HepG2 (cell line): ENCODE measurements at regions not wholly inside any gene's neighbourhood (a gene's known extent, or its start where the extent isn't known, plus 50 kb on each side); places are given as distances from the start of the nearest gene placed in this dataset.

Experiments
- ATAC-seq: fragments of 200-7000 bp; cut with Tn5 transposase; 3 replicates; pipeline ENCODE4 v1.9.1; 2020; ENCODE audit warnings: mild to moderate bottlenecking, moderate library complexity
- BruUV-seq: library from RNA; stranded (reverse); fragments of 400-500 nt; replicated peaks from 2 replicates; lab custom pipeline; 2021; lab: Mats Ljungman, UMichigan
- CTCF ChIA-PET: fragments of 300-600 bp; formaldehyde crosslinking; extraction: SDS; loops from one replicate; lab custom pipeline; 2021; ENCODE audit warnings: low total read pairs, inconsistent platforms, low intra/inter-chr PET ratio; lab: Yijun Ruan, JAX
- POLR2A ChIA-PET: fragments of 350-600 bp; sonication (Branson Sonifier 250); formaldehyde crosslinking; loops from one replicate; lab custom pipeline; 2020; ENCODE audit warnings: antibody characterized with exemption, inconsistent platforms; lab: Yijun Ruan, JAX
- DNase-seq: peaks from one replicate; pipeline ENCODE4 v3.0.0-alpha.2; 2015; ENCODE audit warnings: low spot score
- FAIRE-seq: peaks from 3 replicates; lab custom pipeline; 2011; peaks lifted over from hg19 to GRCh38; lab: Jason Lieb, UNC
- H2AFZ ChIP-seq: one replicate; pipeline ENCODE4 v1.6.1; 2011; ENCODE audit warnings: low read length, inconsistent platforms
- H3K27ac ChIP-seq: fragments of 300-600 bp; 3 replicates; pipeline ENCODE4 v1.8.0; 2011; ENCODE audit warnings: mixed run types, mild to moderate bottlenecking, mixed read lengths, low read length, inconsistent platforms; ENCODE audit not compliant: insufficient read depth; ENCODE audit errors: extremely low read length
- H3K27me3 ChIP-seq, 2 experiments: fragments of 200-600 bp in 1 of 2; 2 replicates in 1 of 2; 3 replicates in 1 of 2; pipeline versions ENCODE4 v1.6.0 to v1.8.0; 2011; ENCODE audit warnings: low read length in 2 of 2, mild to moderate bottlenecking in 2 of 2, moderate library complexity in 2 of 2, inconsistent platforms in 1 of 2; ENCODE audit not compliant: insufficient read depth in 2 of 2, control insufficient read depth in 1 of 2
- H3K36me3 ChIP-seq, 2 experiments: fragments of 200-600 bp in 1 of 2; replicated peaks in 1 of 2; 2 replicates in 1 of 2; 3 replicates in 1 of 2; pipeline versions ENCODE4 v1.5.1 to v1.8.0; 2011; ENCODE audit warnings: low read length in 2 of 2, inconsistent platforms in 1 of 2; ENCODE audit not compliant: insufficient read depth in 2 of 2, control insufficient read depth in 1 of 2
- H3K4me1 ChIP-seq: 2 replicates; pipeline ENCODE4 v1.5.1; 2012; ENCODE audit warnings: low read length, inconsistent platforms; ENCODE audit not compliant: insufficient read depth
- H3K4me2 ChIP-seq: 2 replicates; pipeline ENCODE4 v1.6.0; 2011; ENCODE audit warnings: low read depth, low read length, inconsistent platforms
- H3K4me3 ChIP-seq, 3 experiments: fragments of 200-600 bp in 1 of 3; sonication (generic), shearing (Covaris generic) in 1 of 3; replicated peaks in 1 of 3; 2 replicates each; pipeline ENCODE4 v1.5.1; 2011 to 2016; ENCODE audit warnings: low read length in 3 of 3, inconsistent platforms in 2 of 3, low read depth in 2 of 3, mild to moderate bottlenecking in 2 of 3, control low read depth in 1 of 3, mixed read lengths in 1 of 3; ENCODE audit not compliant: insufficient read depth in 1 of 3
- H3K79me2 ChIP-seq: one replicate; pipeline ENCODE4 v1.6.1; 2011; ENCODE audit warnings: low read length, inconsistent platforms; ENCODE audit not compliant: insufficient read depth
- H3K9ac ChIP-seq: 2 replicates; pipeline ENCODE4 v1.6.0; 2011; ENCODE audit warnings: mild to moderate bottlenecking, low read depth, low read length, inconsistent platforms; ENCODE audit not compliant: insufficient read depth
- H3K9me3 ChIP-seq: 2 replicates; pipeline ENCODE4 v1.5.1; 2012; ENCODE audit warnings: mild to moderate bottlenecking, low read length
- H4K20me1 ChIP-seq: 2 replicates; pipeline ENCODE4 v1.6.0; 2011; ENCODE audit warnings: inconsistent platforms, mild to moderate bottlenecking, low read length, moderate library complexity; ENCODE audit not compliant: insufficient read depth
- ETV5 ChIP-seq: IDR thresholded peaks from 2 replicates; pipeline ENCODE4 v1.6.1; 2018; ENCODE audit warnings: missing biosample characterization, missing genetic modification reagents, inconsistent platforms, borderline replicate concordance
- FOSL1 ChIP-seq: sonication (generic); formaldehyde crosslinking; IDR thresholded peaks from 2 replicates; pipeline ENCODE4 v1.9.0; 2021; ENCODE audit warnings: missing genetic modification reagents, borderline replicate concordance
- TBP ChIP-seq: sonication (generic); formaldehyde crosslinking; IDR thresholded peaks from 2 replicates; pipeline ENCODE4 v1.5.0; 2020; ENCODE audit warnings: missing genetic modification reagents
- ZNF33A ChIP-seq: sonication (generic); formaldehyde crosslinking; IDR thresholded peaks from 2 replicates; pipeline ENCODE4 v1.5.1; 2020; ENCODE audit warnings: missing genetic modification reagents, mild to moderate bottlenecking, moderate library complexity, borderline replicate concordance
- ZNF547 ChIP-seq: sonication (generic); formaldehyde crosslinking; IDR thresholded peaks from 2 replicates; pipeline ENCODE4 v1.5.1; 2020; ENCODE audit warnings: mild to moderate bottlenecking, missing genetic modification reagents
- WGBS: methylation state at CpG from one replicate; pipeline ENCODE4 v1.1.6; 2017; ENCODE audit warnings: low lambda C conversion rate; 5-methylcytosine and 5-hydroxymethylcytosine counted together
- in situ Hi-C: cut with HindIII; loops from 2 replicates; pipeline ENCODE4 v1.10.0; 2017; ENCODE audit warnings: low pct_unique_long_range_greater_than_20kb; ENCODE audit not compliant: extremely low pct_ligation_motif_present
- intact Hi-C: fragments of 100-400 bp; cut with micrococcal nuclease; formaldehyde crosslinking; loops from one replicate; pipeline ENCODE4 v1.10.0; 2022; ENCODE audit not compliant: unreplicated experiment
- TF ChIP-seq, protein P1 (sequence below): sonication (generic); formaldehyde crosslinking; IDR thresholded peaks from 2 replicates; pipeline ENCODE4 v1.4.0; 2020; ENCODE audit warnings: missing genetic modification reagents
- TF ChIP-seq, protein P2 (sequence below): sonication (generic); formaldehyde crosslinking; IDR thresholded peaks from 2 replicates; pipeline ENCODE4 v1.4.0; 2020; ENCODE audit warnings: missing genetic modification reagents

GRCh38 chr12:81874586-81874985 is 115.4 kb upstream of the PPFIA2 start:
- in situ Hi-C loops, result no loop called here
- DNase-seq, result no peak
- Histone ChIP-seq H3K4me3 (no peak overlapping the region), H3K27ac (no peak overlapping the region), H3K79me2 (no peaks in the 10 kb centered on the region), H2AFZ (no peak overlapping the region), H3K9me3 (no peaks in the 10 kb centered on the region), H3K9ac (no peak overlapping the region), H3K4me1 (no peaks in the 10 kb centered on the region), H3K4me2 (no peak overlapping the region), H3K36me3 (no peaks in the 10 kb centered on the region), H4K20me1 (no peaks in the 10 kb centered on the region), H3K27me3 (no peaks in the 10 kb centered on the region; a peak in 1 of 5 replicates)
- TF ChIP-seq FOSL1 (CRISPR knock-in tag) (no peak), TBP (no peak), ETV5 (CRISPR knock-in tag) (no peak), ZNF547 (CRISPR knock-in tag) (no peak), ZNF33A (CRISPR knock-in tag) (no peak)
- TF ChIP-seq, protein P1, sequence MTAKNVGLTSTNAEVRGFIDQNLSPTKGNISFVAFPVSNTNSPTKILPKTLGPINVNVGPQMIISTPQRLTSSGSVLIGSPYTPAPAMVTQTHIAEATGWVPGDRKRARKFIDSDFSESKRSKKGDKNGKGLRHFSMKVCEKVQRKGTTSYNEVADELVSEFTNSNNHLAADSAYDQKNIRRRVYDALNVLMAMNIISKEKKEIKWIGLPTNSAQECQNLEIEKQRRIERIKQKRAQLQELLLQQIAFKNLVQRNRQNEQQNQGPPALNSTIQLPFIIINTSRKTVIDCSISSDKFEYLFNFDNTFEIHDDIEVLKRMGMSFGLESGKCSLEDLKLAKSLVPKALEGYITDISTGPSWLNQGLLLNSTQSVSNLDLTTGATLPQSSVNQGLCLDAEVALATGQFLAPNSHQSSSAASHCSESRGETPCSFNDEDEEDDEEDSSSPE (CRISPR knock-in tag), result no peak
- TF ChIP-seq, protein P2, sequence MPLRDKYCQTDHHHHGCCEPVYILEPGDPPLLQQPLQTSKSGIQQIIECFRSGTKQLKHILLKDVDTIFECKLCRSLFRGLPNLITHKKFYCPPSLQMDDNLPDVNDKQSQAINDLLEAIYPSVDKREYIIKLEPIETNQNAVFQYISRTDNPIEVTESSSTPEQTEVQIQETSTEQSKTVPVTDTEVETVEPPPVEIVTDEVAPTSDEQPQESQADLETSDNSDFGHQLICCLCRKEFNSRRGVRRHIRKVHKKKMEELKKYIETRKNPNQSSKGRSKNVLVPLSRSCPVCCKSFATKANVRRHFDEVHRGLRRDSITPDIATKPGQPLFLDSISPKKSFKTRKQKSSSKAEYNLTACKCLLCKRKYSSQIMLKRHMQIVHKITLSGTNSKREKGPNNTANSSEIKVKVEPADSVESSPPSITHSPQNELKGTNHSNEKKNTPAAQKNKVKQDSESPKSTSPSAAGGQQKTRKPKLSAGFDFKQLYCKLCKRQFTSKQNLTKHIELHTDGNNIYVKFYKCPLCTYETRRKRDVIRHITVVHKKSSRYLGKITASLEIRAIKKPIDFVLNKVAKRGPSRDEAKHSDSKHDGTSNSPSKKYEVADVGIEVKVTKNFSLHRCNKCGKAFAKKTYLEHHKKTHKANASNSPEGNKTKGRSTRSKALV, result no peak
- BruUV-seq, result no TSS peak
- intact Hi-C loops, result no loop called here
- ChIA-PET CTCF (no interaction called here), POLR2A (no interaction called here)
- no peak for FAIRE-seq
- no peak for ATAC-seq
- 2% methylated on average over 2 of the region's 2 CpGs for WGBS
